NOMO-1 treated with DMSO at 0.1 percent for 48 hours (cell line): ENCODE measurements at regions not wholly inside any gene's neighbourhood (a gene's known extent, or its start where the extent isn't known, plus 50 kb on each side); places are given as distances from the start of the nearest gene placed in this dataset.

Experiments
- DNase-seq: peaks from one replicate; lab custom pipeline; 2025; ENCODE audit not compliant: unreplicated experiment; lab: John Stamatoyannopoulos, UW

DNA sequence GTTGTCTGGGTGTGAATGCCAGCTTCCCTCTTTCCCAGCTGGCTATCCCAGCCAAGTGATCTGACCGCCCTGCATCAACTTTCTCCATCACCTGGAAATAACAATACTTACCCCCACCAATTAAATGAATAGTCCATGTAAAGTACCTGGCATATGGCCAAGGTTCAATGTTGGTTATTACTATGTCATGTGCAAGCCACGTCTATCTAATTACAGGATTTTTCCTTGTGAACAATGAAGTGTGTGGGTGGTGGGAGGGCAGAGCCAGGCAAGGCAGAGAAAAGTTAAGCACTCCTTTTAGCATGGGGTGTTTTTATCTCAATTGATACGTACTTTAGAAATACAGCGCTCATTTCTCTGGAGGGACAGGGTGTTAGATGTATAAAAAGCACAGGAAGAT lies 121.1 kb downstream of the NHLRC3 start:
- DNase-seq, result no peak

DNA sequence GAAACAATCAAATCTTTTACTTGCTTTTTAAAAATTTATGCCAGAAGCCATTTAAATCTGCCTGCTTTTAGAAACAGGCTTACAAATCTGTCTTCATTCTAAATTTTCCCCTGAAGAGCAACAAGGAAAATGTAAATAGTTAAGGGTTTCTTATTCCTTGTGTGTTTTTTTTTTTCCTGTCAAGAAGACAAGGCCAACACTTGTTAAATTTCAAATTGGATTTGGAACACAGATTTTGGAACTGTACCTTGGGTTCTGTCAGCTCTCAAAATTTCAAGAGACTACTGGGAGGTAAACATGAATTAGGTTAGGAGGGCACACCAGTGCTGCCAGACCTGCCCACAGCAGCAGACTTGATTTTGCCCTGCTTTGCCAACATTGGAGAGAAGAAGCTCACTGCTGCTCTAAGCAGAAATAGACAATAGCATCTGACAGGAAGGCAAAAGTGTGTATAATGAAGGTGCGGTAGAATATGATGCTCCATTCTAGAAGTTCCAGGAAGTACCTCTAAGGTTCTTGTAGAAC lies 121.7 kb downstream of the NHLRC3 start:
- no peak for DNase-seq

DNA sequence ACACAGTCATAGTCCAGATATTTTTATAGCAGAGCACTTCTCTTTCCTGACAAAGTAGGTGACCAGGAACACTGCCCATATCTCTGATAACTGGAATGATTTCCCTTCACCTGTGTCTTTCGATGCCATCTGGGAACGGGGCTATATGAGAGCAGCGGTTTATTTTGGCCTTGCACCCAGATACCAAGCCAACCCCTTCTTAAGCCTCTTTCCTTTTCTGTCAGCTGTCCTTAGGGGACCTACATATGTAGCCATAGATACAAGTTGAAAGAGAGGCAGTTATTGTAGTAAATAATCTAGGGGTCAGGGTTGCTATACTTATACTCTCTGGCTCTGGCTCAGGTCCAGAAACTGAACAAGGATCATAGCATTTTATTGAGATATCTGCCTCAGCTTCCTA lies 128.8 kb downstream of the NHLRC3 start:
- DNase-seq, result no peak

DNA sequence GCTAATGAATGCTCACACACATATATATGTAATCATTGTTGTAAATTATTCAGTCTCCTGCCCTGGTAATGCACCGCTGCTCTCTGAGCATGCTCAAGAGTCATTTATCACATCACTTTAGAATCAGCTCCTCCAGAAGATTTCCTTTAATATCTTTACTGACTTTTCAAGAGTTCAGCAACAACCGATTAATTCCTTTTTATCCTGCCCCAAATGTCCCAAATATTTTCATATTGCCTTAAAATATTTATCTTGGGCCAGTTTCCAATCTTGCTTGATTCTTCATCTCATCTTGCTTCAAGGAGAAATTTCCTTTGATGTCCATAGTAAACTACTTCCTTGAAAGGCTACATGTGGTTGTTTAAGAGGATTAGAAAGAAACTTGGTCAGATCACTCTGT lies 132.5 kb downstream of the NHLRC3 start:
- no peak for DNase-seq

DNA sequence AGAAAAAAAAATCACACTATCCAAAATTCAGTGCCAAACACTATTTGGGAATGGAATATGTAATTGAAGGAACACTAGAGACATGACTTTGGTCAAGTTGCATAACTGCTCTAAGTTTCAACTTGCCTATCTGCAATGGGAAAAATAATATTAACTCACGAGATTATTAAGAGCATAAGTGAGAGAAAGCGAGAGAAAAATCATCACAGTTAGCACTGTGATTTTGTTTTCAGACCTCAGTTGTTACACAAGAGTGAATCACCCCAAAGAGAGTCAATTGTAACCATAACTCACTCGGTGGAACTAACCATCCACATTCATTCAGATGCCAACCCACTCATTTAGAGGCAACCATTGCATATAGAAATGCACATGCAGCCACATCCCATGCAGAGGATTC lies 147.1 kb downstream of the NHLRC3 start:
- no peak for DNase-seq

DNA sequence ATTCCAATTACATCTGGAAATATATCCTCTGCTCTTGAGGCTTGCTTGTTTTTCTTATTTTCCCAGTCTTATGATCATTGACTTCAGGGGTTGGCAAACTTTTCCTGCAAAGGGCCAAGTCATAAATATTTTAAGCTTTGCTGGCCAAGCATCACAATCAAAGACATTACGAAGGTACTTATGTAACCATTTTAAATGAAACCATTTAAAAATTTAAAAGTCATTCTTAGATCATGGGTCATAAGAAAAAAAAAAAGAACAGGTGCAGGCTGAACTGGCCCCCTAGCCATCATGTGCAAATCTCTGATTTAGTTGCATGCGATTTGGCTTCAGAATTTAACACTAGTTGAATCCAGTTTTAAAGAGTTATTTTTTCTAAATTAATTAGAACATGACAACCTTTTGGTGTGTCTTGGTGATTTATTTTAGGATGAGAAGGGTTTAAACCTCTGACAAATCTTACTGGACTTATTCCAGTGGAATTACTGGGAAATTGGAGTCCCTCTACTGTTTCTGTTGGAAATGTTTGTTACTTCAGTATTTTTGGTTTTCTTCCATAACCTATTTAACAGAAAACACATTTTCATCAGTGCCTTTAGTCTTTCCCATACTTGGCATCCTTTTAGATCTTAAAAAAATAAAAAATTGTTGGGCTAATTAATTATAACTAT lies 148.1 kb downstream of the NHLRC3 start:
- DNase-seq, result no peak

DNA sequence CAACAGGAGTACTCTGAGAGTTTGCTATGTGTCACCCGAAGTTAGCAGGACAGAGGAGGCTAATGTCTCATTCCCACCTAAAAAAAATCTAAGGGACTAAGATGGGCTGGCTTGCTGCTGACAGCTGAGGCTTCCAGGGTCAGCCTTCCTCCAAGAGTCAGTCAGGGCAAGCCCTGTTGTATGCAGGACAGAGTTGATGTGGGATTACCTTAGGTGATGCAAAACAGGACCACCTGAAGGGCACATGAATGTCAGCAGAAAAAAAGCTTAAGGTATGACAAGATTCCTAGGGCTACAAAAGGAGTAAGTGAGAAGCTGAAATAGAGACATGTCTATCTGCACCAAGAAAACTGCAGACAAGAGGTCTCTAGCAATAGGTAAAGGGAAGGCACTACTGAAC lies 151.5 kb downstream of the NHLRC3 start:
- no peak for DNase-seq

DNA sequence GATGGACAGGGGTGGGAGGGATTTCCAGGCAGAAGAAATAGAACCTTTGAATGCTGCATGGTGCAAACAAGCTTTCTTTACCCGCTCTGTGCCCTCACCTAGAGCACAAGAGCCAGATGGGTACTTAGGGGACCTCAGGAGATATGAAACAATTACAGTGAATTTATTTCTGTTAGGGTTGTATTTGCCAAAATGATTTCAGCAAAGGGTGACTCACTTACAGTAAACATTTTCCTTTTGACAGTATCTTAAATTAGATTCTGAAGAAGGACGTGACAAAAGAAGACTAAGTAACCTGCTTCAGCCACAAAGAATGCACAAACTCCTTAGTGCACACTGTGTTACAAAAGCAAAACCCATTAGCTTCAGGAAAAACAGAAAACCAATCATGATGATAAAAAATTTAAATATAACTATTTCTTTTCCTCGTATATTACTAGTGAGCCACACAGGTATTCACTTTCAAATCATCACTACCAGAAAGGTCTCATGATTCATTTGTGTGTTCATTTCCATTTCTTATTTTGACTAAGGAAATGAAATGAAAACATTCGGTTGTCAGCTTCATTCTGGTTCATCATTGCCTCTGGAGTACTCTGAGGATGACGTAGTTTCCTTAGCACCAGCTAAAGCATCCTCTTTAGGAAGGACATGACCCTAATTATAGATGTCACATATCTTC lies 158.8 kb downstream of the NHLRC3 start:
- DNase-seq, result no peak

DNA sequence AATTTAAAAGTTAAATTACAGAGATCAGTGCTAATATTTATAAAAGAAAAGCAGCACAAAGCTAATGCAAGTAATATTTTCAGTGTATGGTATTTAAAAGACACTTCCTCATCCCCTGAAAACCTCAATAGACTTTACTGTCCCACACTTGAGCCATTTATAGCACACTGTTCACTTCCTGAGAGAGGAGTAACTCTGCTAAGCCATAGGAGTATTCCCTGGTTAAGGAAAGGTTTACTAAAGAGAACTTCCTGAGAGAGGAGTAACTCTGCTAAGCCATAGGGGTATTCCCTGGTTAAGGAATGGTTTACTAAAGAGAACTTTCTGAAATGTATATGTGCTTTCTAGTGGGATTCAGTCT lies 159.4 kb downstream of the NHLRC3 start:
- no peak for DNase-seq

DNA sequence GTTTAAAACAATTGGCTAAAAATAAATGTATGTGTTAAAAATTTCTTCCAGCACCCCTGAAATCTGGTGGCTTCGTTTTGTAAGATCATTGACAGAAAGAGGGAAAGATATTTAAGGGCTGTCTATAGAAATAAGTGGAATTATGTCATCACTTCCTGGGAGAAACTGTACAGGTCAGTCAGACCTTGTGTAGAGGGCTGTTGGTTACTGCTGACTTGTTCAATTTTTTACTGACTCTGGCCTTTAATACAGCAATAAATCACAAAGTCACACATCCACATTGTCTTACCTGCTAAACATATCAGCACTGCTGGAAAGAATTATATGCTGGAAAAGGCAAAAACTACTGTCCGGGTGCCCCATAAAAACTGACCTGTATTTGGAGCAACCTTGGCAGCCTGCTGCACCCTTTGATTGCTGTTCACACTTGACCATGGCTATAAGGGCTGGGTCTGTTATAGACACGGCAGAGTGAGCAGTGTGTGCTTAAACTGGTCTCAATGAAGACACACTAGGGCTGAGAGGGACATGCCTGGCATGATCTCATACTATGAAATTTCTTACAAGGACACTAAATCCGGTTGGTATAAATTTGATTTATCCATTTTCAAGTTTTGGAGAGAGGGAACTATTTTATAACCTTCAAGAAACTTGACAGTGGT lies 162.1 kb downstream of the NHLRC3 start:
- DNase-seq, result no peak

DNA sequence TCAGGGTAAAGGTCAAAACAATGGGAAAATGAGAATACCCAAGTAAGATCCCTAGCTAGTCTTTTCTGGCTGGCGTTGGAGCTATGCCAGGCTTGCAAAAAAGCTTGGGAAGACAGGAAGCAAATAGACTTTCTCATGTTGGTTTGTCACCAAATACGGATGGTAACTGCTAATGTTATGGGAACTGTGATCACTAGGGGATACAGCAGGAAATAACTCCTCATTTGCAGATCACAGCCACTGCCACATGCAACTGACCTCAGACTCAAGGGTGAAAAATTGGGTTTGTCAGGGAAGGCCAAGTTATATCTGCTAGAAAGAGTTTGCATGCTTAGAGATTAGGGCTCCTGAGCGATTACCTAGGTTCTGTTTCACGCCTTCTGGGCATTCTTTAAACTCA lies 162.9 kb downstream of the NHLRC3 start:
- DNase-seq, result no peak

DNA sequence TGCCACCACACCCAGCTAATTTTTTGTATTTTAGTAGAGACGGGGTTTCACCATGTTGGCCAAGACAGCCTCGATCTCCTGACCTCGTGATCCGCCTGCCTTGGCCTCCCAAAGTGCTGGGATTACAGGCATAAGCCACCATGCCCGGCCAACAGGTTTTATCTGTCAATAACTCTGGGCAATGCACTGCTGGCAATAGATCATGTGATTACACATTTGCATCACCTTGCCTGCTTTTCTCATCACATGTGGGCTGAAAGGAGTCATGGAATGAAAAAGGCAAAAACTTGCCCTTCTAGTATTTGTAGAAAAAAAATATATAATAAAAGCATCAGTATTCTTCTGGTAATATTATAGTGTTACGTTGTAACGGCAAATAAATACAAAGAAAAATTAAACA lies 164.5 kb downstream of the NHLRC3 start:
- no peak for DNase-seq

DNA sequence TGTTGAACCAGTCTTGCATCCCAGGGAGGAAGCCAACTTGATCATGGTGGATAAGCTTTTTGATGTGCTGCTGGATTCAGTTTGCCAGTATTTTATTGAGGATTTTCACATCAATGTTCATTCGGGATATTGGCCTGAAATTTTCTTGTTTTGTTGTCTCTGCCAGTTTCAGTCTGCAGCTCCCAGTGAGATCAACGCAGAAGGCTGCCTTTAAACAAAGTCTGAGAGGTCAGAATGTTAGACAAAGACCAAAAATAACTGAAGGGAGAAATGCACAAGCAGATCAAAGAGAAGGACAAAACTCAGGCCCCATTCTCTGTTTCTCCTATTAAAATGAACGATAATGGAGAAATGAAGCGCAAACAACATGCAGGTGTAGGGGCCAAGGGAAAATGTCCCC lies 170.4 kb downstream of the NHLRC3 start:
- DNase-seq, result no peak

DNA sequence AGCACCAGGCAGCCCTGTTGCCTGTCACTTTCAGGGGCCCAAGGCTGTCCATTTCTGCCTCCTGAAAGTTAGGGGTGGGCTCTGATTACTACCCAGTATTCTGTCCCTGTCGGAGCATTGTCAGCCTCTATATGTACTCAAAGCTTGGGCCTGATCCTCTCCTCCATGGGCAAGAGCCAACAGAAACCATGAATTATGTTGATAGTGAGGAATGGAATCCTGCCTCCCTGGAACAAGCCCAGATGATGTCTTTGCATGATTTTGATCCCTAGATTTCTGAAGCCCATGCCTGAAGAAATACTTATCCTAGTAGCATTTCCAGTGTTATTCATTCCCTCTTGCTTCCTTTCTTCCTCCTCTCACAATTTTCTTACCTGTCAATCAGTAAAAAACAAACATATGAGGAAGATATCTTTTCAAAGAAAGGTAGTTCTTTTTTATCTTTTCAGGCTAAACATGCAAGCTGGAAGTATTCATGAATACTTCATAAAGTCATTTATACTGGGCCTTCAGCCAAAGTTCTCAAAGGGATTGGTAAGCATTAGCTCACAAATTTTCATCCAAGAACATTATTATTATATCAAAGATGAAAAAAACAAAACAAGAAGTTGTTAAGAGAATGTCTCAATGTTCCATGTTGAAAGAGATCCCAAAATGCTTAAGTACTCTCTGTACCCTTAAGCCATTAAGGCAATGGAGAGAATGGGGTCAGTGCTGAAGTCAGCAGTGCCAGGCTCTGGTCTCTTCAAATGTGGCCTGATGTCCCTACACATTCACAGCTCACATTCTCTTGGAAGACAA lies 171.7 kb downstream of the NHLRC3 start:
- DNase-seq, result no peak

DNA sequence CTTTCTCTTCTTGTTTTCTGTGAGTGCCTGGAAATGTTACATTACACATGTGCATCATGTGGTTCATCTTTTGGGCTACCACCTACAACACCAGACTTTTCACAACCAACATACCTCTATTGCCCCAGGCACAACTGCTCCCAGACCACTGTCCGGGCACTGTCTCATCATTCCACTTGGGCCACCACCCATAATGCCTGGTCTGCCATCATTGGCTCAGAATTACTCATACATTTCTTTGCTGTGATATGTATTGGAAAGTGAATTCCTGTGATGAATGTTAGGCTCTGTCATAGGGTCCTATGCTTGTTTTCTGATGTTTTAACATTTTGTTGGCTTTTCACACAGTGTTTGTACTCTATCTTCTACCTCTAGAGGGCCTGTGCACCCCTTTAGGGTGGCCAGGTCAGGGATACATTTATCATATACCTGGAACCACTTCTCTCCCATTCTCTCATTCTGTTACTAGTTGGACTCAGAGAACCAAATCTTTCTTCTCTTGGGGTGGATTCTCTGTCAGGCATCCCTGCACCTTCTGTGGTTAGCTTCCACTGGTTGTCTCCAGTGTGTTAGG lies 172.8 kb downstream of the NHLRC3 start:
- no peak for DNase-seq

DNA sequence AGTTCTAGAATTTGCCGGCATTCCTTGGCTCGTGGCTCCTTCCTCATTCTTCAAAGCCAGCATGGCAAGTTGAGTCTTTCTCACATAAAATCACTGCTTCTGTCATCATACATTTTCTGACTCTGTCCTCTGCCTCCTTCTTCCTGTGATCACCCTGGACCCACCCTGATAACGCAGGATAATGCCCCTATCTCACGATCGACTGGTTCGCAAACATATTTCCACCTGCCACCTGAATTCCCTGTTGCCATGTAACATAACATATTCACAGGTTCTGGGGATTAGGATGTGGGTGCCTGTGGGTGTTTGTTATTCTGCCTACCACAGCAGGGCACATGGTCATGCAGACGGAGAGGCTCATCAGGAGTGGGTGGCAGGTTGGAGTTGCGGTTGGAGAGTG lies 177.7 kb downstream of the NHLRC3 start:
- DNase-seq, result no peak

DNA sequence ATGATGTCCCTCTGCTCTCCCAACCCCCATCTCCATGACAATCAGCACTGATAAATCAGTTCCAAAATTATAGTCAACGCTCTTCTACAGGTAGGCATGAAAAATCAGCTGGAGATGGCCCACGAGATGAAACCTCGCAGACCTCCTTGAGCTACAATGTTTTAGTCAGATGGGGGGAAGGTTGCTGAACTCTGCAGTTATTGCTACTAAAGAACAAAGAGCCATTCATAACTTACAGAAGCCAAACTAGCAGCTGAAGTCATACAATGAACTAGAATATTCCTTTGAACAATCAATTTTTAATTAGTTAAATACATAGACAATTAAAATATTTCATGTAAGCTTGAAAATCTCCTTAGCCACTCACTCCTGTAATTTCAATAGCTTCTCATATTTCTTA lies 179.2 kb downstream of the NHLRC3 start:
- DNase-seq, result no peak

DNA sequence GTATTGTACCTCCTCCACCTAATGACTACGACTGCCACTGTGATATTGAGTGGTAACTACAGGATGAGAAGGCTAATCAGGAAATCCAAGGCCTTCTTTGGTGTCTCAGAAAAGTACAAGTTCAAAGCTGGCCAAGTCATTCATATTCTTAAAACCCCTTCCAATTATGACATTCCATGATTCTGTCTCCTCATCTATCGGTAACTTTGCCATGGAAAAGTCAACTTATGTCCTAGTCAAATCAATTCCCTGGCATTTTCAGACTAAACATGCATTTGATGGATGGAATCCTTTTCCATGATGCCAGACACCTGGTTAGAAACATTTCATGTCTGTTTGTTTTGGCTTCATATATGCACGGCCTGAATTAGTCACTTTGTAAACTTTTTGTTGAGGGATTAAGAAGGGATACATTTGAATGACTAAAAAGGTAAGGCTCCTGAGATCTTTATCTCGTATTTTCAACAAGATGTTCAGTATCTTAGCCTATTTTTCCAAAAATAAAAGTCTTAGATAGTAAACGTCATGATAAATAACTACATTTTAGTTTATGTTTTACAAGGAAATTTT lies 186.5 kb downstream of the NHLRC3 start:
- DNase-seq, result no peak

DNA sequence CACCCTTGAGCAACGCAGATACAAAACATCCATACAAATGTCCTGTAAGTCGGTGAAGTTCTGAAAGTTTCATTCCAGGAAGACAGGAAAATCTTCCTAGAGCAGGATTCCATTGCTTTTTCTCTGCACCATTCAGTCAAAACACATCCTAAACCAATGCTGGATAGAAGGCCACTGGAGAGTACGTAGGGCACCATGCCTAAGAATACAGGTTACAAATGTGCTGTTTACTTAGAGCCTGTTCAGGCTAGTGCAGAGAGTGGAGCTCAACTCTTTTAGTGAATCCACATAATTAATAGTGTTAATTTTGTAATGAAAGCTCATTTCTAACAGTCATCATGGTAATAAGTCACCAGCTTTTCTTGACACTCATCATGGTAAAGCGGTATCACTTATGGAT lies 187.6 kb downstream of the NHLRC3 start:
- no peak for DNase-seq

DNA sequence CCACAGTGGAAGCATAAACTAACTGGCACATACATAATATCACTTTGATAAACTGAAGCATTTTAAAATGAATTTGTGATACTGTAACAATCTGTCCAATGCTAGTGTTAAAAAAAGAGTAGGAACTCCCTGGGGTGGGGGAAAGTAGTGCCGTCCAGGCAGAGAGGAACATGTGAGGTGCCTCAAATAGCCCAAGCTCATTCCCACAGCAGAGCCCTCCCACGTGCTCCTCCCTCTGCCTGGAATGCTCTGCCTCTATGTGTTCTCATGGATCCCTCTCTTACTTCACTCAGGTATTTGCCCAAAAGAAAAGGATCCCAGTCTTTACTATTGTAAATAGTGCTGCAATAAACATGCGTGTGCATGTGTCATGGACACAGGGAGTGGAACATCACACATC lies 188.1 kb downstream of the NHLRC3 start:
- DNase-seq, result no peak

DNA sequence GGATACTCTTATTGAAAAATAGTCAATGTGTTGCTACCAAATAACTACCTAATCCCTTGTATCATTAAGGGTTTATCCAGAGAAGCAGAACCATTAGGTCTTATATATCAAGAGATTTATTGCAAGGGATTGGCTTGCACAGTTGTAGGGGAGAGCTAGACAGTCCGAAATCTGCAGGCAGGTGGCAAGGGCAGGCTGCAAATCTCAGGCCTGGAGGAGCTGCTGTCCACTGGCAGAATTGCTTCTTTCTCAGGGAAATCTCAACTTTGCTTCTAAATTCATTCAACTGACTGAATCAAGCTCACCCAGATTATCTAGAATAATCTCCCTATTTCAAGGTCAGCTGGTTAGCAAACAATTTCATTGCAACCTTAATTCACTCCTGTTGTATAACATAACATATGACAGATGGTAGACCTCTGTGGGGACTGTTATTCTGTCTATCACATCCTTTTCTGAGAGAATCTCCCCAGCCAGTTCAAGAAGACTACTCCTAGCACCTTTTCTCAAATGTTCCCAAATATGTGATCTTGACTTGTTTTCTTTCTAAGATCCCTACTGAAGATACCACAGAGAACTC lies 194.2 kb downstream of the NHLRC3 start:
- no peak for DNase-seq
